Neuron (in vitro differentiated cells): ENCODE measurements at regions not wholly inside any gene's neighbourhood (a gene's known extent, or its start where the extent isn't known, plus 50 kb on each side); places are given as distances from the start of the nearest gene placed in this dataset.

ENCODE experiments used
- H2AFZ ChIP-seq: one replicate; pipeline ENCODE4 v1.6.1; 2013; ENCODE audit warnings: low read depth, mild to moderate bottlenecking, inconsistent platforms, low read length, moderate library complexity
- H3K27me3 ChIP-seq: one replicate; pipeline ENCODE4 v1.6.1; 2013; ENCODE audit warnings: low read length; ENCODE audit not compliant: insufficient read depth
- H3K36me3 ChIP-seq: one replicate; pipeline ENCODE4 v1.6.1; 2013; ENCODE audit warnings: low read length; ENCODE audit not compliant: insufficient read depth
- H3K4me1 ChIP-seq: one replicate; pipeline ENCODE4 v1.6.1; 2013; ENCODE audit warnings: low read length; ENCODE audit not compliant: insufficient read depth
- H3K4me3 ChIP-seq: 2 replicates; pipeline ENCODE4 v1.5.1; 2013; ENCODE audit warnings: mild to moderate bottlenecking, low read length, moderate library complexity
- H3K9me3 ChIP-seq: one replicate; pipeline ENCODE4 v1.6.1; 2013; ENCODE audit warnings: low read length

GRCh38 chr10:33126742-33127141 lies 168.7 kb upstream of the ITGB1 start:
- H3K27me3 ChIP-seq: no peaks in the 10 kb centered on the region
- H3K4me3 ChIP-seq: no peak overlapping the region
- no peaks in the 10 kb centered on the region for H3K4me1 ChIP-seq
- no peaks in the 10 kb centered on the region for H3K9me3 ChIP-seq
- no peak overlapping the region for H2AFZ ChIP-seq
- no peaks in the 10 kb centered on the region for H3K36me3 ChIP-seq

DNA sequence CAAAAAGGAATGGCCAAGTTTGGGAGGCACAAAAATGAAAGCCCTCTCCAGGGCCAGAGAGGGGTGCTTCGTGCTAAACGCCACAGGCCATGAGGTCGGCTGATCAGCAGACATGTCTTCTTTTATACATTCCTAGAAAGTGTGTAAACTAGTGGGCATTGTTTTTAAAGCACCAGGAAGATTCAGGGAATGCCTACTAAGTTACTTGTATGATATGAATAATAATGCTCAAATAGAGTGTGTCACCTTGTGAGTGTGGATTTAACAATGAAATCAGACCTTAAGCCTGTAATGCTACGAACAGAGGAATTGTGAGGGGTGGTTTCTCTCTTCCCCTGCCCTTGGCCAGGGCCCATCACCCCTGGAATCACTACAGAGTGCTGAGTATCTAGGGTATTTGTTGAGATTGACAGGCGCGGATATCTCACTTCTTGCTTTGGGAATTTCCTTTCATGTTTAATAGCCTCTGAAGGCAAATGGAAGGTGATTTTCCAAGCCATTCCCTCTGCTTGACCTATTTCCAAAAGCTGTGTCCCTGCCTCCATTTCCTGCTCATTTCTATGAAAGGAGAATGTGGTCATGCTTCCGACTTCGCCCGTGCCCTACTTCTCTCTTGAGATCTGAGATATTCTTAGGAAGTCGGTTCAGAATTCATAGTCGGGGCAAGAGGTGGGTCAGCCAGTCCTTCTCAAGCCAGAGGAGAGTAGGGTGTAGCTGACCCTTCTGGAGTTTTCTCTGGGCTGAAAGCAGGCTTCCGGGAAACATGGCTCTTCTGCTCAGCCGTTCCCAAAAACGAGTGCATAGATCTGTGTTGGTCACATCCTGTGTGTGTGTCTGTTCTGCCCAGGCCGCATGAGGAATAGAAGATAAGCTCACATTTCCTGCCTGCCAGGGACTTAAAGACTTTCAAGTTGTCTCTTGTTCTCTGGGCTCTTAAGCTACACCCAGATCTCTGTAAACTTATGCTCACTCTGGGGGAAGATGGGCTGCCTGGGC lies 167.8 kb upstream of the ITGB1 start:
- no peaks in the 10 kb centered on the region for H3K9me3 ChIP-seq
- H3K27me3 ChIP-seq: no peaks in the 10 kb centered on the region
- no peaks in the 10 kb centered on the region for H3K4me1 ChIP-seq
- H3K4me3 ChIP-seq: no peak overlapping the region
- no peak overlapping the region for H2AFZ ChIP-seq
- no peaks in the 10 kb centered on the region for H3K36me3 ChIP-seq

DNA sequence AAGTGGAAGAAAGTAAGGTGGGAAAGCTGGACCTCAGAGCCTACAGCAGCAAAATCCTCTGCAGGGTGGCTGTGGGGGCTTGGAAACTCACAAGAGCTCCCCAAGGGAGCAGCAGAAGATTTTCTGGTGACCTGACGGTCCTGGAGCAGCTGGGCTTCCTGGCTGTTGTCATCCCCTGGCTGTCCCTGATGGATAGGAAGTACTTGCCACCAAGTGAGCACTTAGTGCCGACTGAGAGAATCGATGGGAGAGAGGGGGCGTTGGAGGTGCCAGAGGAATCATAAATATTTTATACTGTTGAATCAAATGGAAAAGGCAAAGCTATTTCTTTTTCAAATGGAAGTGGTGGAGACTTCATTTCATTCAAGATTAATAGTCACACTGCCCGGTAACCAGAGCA lies 167.1 kb upstream of the ITGB1 start:
- Histone ChIP-seq H3K27me3 (no peaks in the 10 kb centered on the region), H3K4me1 (no peaks in the 10 kb centered on the region), H2AFZ (no peak overlapping the region), H3K36me3 (no peaks in the 10 kb centered on the region), H3K4me3 (no peak overlapping the region), H3K9me3 (no peaks in the 10 kb centered on the region)

- H3K36me3 ChIP-seq: no peaks in the 10 kb centered on the region
- H3K9me3 ChIP-seq: no peaks in the 10 kb centered on the region
- peaks cover under 1% of the 10 kb centered on the region for H3K4me1 ChIP-seq
- no peak overlapping the region for H3K4me3 ChIP-seq
- H3K27me3 ChIP-seq: no peaks in the 10 kb centered on the region
- no peak overlapping the region for H2AFZ ChIP-seq
Measured at GRCh38 chr10:33123680-33124079, 165.7 kb upstream of the ITGB1 start.

DNA sequence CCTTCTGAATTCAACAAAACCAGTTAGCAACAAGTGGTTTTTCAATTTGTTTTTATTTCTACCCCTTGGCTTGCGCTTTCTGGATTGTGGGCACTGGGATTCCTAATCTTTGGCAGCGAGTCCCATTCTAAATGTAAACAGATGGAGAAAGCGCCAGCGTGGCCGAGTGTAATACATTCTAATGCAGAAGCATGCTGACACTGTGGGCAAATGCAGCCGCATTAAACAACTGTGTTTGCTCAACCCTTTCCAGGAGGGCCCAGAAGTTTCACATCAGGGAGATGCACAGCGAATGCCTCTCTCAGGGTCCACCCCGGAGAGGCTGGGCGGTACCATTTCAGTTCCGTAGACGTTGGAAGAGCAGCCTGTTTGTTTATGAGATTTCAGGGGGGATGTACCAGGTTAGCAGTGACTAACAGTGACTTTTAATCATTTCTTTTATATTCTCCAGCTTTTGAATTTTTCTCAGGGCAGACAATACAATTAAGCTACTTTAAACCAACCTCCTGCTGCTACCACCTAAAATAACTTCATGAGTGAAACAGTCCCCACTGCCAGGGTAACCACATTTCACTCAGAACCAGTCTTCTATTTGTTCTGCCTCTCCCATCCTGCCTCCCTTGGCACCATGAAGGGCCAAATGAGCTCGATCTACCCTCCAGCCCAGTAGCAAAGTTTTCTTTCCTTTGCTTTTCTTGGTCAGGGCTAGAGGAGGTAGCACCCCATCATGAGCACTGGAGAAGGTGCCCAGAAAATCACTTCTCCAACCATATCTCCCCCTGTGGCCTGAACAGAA lies 164.2 kb upstream of the ITGB1 start:
- Histone ChIP-seq H3K27me3 (no peaks in the 10 kb centered on the region), H2AFZ (no peak overlapping the region), H3K4me1 (peaks cover 3% of the 10 kb centered on the region), H3K36me3 (no peaks in the 10 kb centered on the region), H3K9me3 (no peaks in the 10 kb centered on the region), H3K4me3 (no peak overlapping the region)

GRCh38 chr10:33120700-33121099 lies 162.7 kb upstream of the ITGB1 start:
- no peak overlapping the region for H3K4me3 ChIP-seq
- peaks cover 3% of the 10 kb centered on the region for H3K4me1 ChIP-seq
- H3K36me3 ChIP-seq: no peaks in the 10 kb centered on the region
- H2AFZ ChIP-seq: no peak overlapping the region
- H3K9me3 ChIP-seq: no peaks in the 10 kb centered on the region
- no peaks in the 10 kb centered on the region for H3K27me3 ChIP-seq

GRCh38 chr10:33120275-33120674 lies 162.2 kb upstream of the ITGB1 start:
- Histone ChIP-seq H3K4me1 (peaks cover 3% of the 10 kb centered on the region), H3K27me3 (no peaks in the 10 kb centered on the region), H2AFZ (no peak overlapping the region), H3K36me3 (no peaks in the 10 kb centered on the region), H3K9me3 (no peaks in the 10 kb centered on the region), H3K4me3 (no peak overlapping the region)

DNA sequence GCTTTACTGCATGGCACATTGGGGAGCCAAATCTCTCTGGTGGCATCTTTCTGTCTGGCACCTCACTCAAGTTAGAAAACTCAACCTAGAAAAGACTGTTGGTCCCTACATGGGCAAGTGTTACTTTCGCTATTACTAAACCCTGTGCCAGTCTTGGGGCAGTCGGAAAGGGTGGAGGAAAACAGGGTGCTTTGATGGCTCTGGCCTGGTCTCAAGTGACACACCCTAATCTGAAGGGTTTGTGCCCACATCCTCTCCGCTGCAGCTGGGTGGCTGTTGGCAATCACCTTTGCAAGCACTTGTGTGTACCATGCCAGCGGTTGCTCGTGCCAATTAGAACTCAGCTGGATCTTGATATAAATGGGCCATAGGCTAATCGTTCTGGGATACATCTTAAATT lies 159.8 kb upstream of the ITGB1 start:
- Histone ChIP-seq H3K36me3 (no peaks in the 10 kb centered on the region), H3K27me3 (no peaks in the 10 kb centered on the region), H3K4me3 (no peak overlapping the region), H2AFZ (no peak overlapping the region), H3K9me3 (no peaks in the 10 kb centered on the region), H3K4me1 (peaks cover 3% of the 10 kb centered on the region)

DNA sequence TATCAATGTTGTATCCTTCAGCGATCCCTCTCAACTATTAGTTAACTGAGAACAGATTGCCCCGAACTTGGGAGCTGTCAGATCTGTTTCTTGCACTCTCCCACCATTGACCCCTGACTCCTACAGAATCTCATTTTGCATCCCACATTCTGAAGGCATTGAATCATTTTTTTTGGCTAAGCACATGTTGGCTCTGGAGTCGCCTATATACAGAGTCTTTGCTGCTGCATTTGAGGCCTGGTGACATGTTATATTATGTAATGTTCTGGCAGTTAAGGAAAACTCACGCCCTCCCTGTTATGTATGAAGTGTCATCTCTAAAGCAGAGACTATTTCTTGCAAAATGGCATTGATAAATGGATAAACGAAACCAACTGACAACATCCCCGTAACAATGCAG lies 159.2 kb upstream of the ITGB1 start:
- Histone ChIP-seq H3K9me3 (no peaks in the 10 kb centered on the region), H3K27me3 (no peaks in the 10 kb centered on the region), H3K4me3 (no peak overlapping the region), H3K36me3 (no peaks in the 10 kb centered on the region), H2AFZ (no peak overlapping the region), H3K4me1 (peaks cover 3% of the 10 kb centered on the region)

DNA sequence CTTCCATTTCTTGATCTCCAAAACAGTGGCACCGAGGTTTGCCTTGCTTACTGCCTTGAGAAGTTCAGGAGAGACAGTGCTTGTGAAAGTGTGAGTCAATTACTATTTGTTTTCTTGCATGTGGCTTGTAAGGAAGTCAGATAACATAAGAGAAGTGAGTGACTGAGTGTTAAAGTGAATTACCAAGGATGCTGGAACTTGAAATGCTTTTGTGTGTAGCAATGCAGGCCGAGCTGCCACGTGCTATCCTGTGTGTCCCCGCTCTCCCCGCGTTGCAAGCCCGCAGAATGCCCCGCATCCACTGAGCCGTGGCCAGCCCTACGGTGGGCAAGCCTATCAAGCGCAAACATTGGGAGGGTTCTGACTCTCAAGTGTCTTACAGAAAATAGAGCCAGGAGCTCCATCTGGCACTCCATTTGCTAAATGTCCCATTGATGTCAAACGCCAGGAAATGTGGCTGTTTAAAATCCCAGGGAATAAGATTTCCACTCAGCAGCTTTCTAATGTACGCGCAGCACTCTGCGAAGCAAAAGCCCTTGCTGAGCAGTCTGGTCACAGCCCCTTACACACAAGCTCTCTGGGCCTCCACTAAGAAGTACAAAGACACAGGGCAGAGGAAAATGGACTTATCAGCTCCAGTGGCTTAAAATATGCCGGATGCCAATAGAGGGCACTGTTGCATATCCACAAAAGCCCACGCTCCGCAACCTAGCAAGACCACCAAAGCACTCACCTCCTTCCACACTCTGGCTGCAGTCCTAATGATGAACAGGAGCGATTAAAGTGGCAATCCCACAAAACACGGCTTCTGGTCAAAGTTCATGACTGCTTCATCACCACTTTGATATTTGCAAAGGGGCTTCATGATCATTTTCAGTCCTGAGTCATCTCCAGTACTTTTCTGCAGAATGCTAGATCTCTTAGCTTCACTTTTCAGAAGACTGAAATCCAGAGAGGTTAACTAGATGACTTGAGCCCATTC lies 158.0 kb upstream of the ITGB1 start:
- no peak overlapping the region for H3K4me3 ChIP-seq
- H2AFZ ChIP-seq: no peak overlapping the region
- H3K9me3 ChIP-seq: no peaks in the 10 kb centered on the region
- H3K4me1 ChIP-seq: peaks cover 3% of the 10 kb centered on the region
- H3K27me3 ChIP-seq: no peaks in the 10 kb centered on the region
- H3K36me3 ChIP-seq: no peaks in the 10 kb centered on the region

GRCh38 chr10:33114451-33114952 lies 156.5 kb upstream of the ITGB1 start:
- H3K9me3 ChIP-seq: no peaks in the 10 kb centered on the region
- H2AFZ ChIP-seq: no peak overlapping the region
- no peak overlapping the region for H3K4me3 ChIP-seq
- H3K4me1 ChIP-seq: peaks cover 3% of the 10 kb centered on the region
- H3K36me3 ChIP-seq: no peaks in the 10 kb centered on the region
- no peaks in the 10 kb centered on the region for H3K27me3 ChIP-seq

GRCh38 chr10:33113466-33113865 lies 155.4 kb upstream of the ITGB1 start:
- H3K27me3 ChIP-seq: no peaks in the 10 kb centered on the region
- no peak overlapping the region for H2AFZ ChIP-seq
- peaks cover under 1% of the 10 kb centered on the region for H3K4me1 ChIP-seq
- H3K36me3 ChIP-seq: no peaks in the 10 kb centered on the region
- no peak overlapping the region for H3K4me3 ChIP-seq
- H3K9me3 ChIP-seq: no peaks in the 10 kb centered on the region
